ENCODE measurements at regions not wholly inside any gene's neighbourhood (a gene's known extent, or its start where the extent isn't known, plus 50 kb on each side); places are given as distances from the start of the nearest gene placed in this dataset.

DNA sequence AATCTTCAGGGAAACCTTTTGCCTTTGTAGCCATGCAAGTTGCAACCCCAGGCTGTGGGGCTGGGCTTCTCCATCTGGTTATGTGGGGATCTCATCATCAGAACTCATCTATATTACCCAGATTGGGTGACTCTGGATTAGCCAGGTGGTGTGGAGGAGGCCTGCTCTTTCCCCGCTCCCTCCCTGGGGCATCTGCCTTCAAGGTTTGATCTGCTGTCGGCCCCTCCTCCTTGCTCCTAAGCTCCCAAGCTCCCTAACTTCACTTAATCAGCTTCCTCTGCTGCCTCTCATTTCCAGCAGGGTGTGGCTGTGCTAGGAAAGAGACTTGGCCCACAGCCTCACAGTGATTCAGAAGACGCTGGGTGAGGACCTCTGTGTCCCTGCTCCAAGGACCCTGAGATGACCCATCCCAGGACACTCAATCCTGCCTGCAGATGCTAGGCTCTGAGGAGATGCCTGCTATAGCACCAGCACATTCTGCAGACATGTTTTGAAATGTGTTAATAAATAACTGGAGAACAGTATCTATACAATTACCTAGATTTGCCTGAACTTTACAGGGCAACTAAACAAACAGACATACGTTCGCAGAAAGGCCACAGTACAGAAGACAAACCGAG lies 392.1 kb upstream of the PODXL start:
- H3K9me3 Mint-ChIP-seq = peaks cover 4% of the 10 kb centered on the region
- DNase-seq = no peak
- H3K4me3 Mint-ChIP-seq = no peak overlapping the region
- TF ChIP-seq, protein P1, sequence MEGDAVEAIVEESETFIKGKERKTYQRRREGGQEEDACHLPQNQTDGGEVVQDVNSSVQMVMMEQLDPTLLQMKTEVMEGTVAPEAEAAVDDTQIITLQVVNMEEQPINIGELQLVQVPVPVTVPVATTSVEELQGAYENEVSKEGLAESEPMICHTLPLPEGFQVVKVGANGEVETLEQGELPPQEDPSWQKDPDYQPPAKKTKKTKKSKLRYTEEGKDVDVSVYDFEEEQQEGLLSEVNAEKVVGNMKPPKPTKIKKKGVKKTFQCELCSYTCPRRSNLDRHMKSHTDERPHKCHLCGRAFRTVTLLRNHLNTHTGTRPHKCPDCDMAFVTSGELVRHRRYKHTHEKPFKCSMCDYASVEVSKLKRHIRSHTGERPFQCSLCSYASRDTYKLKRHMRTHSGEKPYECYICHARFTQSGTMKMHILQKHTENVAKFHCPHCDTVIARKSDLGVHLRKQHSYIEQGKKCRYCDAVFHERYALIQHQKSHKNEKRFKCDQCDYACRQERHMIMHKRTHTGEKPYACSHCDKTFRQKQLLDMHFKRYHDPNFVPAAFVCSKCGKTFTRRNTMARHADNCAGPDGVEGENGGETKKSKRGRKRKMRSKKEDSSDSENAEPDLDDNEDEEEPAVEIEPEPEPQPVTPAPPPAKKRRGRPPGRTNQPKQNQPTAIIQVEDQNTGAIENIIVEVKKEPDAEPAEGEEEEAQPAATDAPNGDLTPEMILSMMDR (IDR thresholded peaks at IDR 0.05) = no peak
- ATAC-seq (ENCODE audit: low read depth) = no peak
- H3K27me3 Mint-ChIP-seq = peaks cover 29% of the 10 kb centered on the region
- CTCF ChIA-PET = no interaction called here
- POLR2A ChIA-PET = no interaction called here
- no peaks in the 10 kb centered on the region for H3K36me3 Mint-ChIP-seq (ENCODE audit: low read depth)
- H3K27ac Mint-ChIP-seq = no peak overlapping the region
- intact Hi-C loops (cut with micrococcal nuclease) = no loop called here
- H3K4me1 Mint-ChIP-seq = no peaks in the 10 kb centered on the region

DNA sequence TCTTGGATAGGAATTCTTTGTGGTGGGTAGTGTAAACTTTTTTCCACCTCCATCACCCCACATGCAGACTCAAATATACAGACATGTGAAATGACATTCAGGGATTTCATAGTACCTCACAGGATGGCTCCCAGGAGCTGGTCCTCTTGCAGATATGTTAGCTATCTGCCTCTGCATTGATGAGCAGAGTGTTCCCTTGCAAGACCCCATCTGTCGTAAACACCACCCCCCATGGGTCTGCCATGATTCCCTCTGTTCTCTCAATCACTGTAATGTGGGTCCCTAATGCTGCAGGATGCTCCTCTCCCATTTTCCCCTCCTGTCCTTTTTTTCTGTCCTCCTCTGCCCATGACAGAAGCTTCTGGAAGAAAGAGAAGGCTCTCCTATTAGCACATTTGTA lies 391.2 kb upstream of the PODXL start:
- ChIA-PET CTCF (no interaction called here), POLR2A (no interaction called here)
- TF ChIP-seq, protein P1 (IDR thresholded peaks at IDR 0.05) = no peak
- H3K4me1 Mint-ChIP-seq = no peaks in the 10 kb centered on the region
- H3K4me3 Mint-ChIP-seq = no peak overlapping the region
- H3K36me3 Mint-ChIP-seq (ENCODE audit: low read depth) = no peaks in the 10 kb centered on the region
- peaks cover 4% of the 10 kb centered on the region for H3K9me3 Mint-ChIP-seq
- intact Hi-C loops (cut with micrococcal nuclease) = no loop called here
- peaks cover 29% of the 10 kb centered on the region for H3K27me3 Mint-ChIP-seq
- DNase-seq (no peak), ATAC-seq (ENCODE audit: low read depth) (no peak)
- H3K27ac Mint-ChIP-seq = no peak overlapping the region

DNA sequence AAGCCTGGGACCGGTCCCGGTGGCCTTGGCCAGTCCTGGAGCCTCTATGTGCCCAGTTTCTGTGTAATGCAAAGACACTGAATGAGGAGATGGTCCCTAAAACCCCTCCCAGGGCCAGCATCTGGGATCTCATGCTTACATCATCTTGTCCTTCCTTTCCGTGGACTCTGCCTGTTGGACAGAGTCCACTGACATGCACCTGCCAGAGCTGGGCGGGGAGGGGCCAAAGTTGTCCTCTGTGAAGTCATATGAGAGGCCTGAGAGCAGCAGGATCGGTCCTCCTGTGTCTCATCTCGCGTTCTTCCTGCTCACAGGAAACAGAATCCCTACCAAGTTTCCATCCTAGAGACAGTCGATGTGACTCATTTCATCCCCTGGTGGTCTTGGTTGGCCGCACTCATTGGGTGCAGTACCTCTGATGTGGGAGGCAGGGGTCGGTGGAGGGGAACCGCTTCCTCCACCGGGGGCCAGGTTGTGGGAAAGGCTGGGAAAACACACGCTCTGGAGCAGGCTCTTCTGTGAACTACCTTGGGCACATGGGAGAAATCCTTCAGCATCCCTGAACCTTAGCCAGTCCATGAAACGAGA lies 389.6 kb upstream of the PODXL start:
- POLR2A ChIA-PET = no interaction called here
- Mint-ChIP-seq H3K4me1 (no peaks in the 10 kb centered on the region), H3K36me3 (ENCODE audit: low read depth) (no peaks in the 10 kb centered on the region), H3K27me3 (peaks cover 29% of the 10 kb centered on the region), H3K27ac (no peak overlapping the region), H3K9me3 (peaks cover 3% of the 10 kb centered on the region), H3K4me3 (no peak overlapping the region)
- TF ChIP-seq, protein P1 (IDR thresholded peaks at IDR 0.05) = no peak
- ATAC-seq (ENCODE audit: low read depth) (no peak), DNase-seq (no peak)
- CTCF ChIA-PET = no interaction called here
- intact Hi-C loops (cut with micrococcal nuclease) = no loop called here

DNA sequence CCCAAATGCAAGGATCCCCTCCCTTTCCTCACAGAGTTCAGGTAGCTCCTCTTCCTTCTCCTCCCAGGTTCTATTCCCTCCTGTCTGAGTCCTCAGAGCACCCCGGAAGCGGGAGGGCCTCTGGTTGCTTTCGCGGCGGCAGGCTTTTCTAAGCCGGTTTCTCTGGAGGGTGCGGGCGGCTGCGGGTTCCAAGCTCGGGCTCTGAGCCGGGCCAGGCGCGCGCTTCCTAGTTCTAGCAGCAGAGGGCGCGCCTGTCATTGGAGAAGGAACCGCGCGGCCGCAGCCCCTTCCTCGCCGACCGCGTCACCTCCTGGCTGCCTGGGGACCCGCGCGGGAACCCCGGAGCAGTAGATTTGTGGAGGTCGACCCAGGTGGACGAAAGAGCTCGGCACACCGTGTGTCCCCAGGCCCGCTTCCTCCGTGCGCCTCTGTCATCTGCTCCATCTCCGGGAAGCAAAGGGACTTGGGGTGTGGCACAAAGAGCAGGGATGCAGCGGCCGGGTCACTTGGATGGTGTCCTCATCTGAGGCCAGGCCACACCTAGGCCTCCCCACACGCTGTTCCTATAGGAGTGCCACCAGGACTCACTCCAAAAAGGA lies 389.0 kb upstream of the PODXL start:
- H3K27ac Mint-ChIP-seq = no peak overlapping the region
- no peaks in the 10 kb centered on the region for H3K36me3 Mint-ChIP-seq (ENCODE audit: low read depth)
- TF ChIP-seq, protein P1 (IDR thresholded peaks at IDR 0.05) = no peak
- H3K27me3 Mint-ChIP-seq = peaks cover 29% of the 10 kb centered on the region
- no peaks in the 10 kb centered on the region for H3K4me1 Mint-ChIP-seq
- ATAC-seq (ENCODE audit: low read depth) (no peak), DNase-seq (no peak)
- no peaks in the 10 kb centered on the region for H3K9me3 Mint-ChIP-seq
- intact Hi-C loops (cut with micrococcal nuclease) = no loop called here
- no peak overlapping the region for H3K4me3 Mint-ChIP-seq
- ChIA-PET CTCF (interaction anchor here (0.7 kb wide), 1 partner anchor 87 kb away, joined by 3 read pairs; no protein-coding TSS in a partner anchor), POLR2A (no interaction called here)

DNA sequence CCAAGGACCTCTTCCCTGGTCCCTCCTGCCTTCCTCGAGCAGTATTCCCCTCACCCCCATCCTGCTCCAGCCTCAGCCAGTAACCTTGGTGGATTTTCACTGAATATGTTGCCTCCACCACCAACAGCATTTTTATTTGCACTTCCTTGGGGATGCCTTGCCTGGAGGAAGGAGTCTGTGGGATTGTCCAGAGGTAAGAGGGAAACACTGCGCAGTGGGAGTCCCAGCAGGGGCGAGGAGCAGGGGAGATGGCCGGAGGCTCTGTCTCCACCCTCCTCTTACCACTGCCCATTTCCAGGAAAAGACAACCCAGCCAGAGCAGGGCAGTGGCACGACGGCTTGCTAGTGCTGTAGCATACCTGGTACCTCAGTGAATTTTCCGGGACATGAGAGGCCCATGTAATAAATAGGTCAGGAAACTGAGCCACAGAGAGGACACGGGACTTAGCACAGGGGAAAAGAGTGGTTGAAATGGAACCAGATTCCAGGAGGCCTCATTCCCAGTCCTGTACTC lies 388.2 kb upstream of the PODXL start:
- ATAC-seq (ENCODE audit: low read depth) (no peak), DNase-seq (no peak)
- Mint-ChIP-seq H3K27me3 (peaks cover 29% of the 10 kb centered on the region), H3K4me3 (no peak overlapping the region), H3K4me1 (no peaks in the 10 kb centered on the region), H3K9me3 (no peaks in the 10 kb centered on the region), H3K27ac (no peak overlapping the region), H3K36me3 (ENCODE audit: low read depth) (no peaks in the 10 kb centered on the region)
- intact Hi-C loops (cut with micrococcal nuclease) = no loop called here
- CTCF ChIA-PET = interaction anchor here (0.7 kb wide), 1 partner anchor 86 kb away, joined by 3 read pairs; no protein-coding TSS in a partner anchor
- POLR2A ChIA-PET = no interaction called here
- TF ChIP-seq, protein P1 (IDR thresholded peaks at IDR 0.05) = no peak
